IMR-90 (cell line): ENCODE measurements at regions not wholly inside any gene's neighbourhood (a gene's known extent, or its start where the extent isn't known, plus 50 kb on each side); places are given as distances from the start of the nearest gene placed in this dataset.

Experiments used
- ATAC-seq: fragments of 200-7000 bp; cut with Tn5 transposase; 2 replicates; pipeline ENCODE4 v1.9.1; 2020; ENCODE audit warnings: low read depth, mild to moderate bottlenecking, moderate library complexity
- BruUV-seq: library from RNA; stranded (reverse); fragments of 400-500 nt; replicated peaks from 2 replicates; lab custom pipeline; 2021; lab: Mats Ljungman, UMichigan
- CTCF ChIA-PET: fragments of 300-600 bp; formaldehyde crosslinking; extraction: SDS; loops from one replicate; lab custom pipeline; 2021; ENCODE audit warnings: antibody characterized with exemption; lab: Yijun Ruan, JAX
- POLR2A ChIA-PET: fragments of 300-600 bp; sonication (Branson Sonifier 250); formaldehyde crosslinking; loops from one replicate; lab custom pipeline; 2022; ENCODE audit warnings: antibody characterized with exemption; ENCODE audit not compliant: unreplicated experiment; lab: Charles Lee
- DNase-seq: peaks from one replicate; pipeline ENCODE4 v3.0.0; 2013
- H2AFZ ChIP-seq: replicated peaks from 2 replicates; pipeline ENCODE3; 2013; ENCODE audit warnings: low read length, mild to moderate bottlenecking; ENCODE audit not compliant: poor library complexity
- H2AK5ac ChIP-seq: 2 replicates; pipeline ENCODE4 v1.6.1; 2013; ENCODE audit warnings: low read depth, low read length, inconsistent platforms
- H2AK9ac ChIP-seq: replicated peaks from 2 replicates; pipeline ENCODE3; 2013; ENCODE audit warnings: mild to moderate bottlenecking, low read depth, low read length, moderate library complexity; ENCODE audit not compliant: poor library complexity
- H2BK120ac ChIP-seq: 2 replicates; pipeline ENCODE4 v1.6.1; 2013; ENCODE audit warnings: low read depth, low read length, inconsistent platforms
- H2BK15ac ChIP-seq: 3 replicates; pipeline ENCODE4 v1.6.1; 2013; ENCODE audit warnings: low read depth, low read length, inconsistent platforms
- H2BK20ac ChIP-seq: 2 replicates; pipeline ENCODE4 v1.6.1; 2013; ENCODE audit warnings: low read depth, mild to moderate bottlenecking, inconsistent platforms, low read length, moderate library complexity
- H2BK5ac ChIP-seq: 2 replicates; pipeline ENCODE4 v1.6.1; 2013; ENCODE audit warnings: mild to moderate bottlenecking, low read depth, low read length, inconsistent platforms; ENCODE audit not compliant: poor library complexity, severe bottlenecking
- H3K14ac ChIP-seq: replicated peaks from 2 replicates; pipeline ENCODE4 v1.6.1; 2013; ENCODE audit warnings: low read depth, low read length, inconsistent platforms
- H3K18ac ChIP-seq: 2 replicates; pipeline ENCODE4 v1.6.1; 2013; ENCODE audit warnings: low read depth, low read length, control low read depth
- H3K23ac ChIP-seq: 2 replicates; pipeline ENCODE4 v1.6.1; 2013; ENCODE audit warnings: low read depth, low read length, inconsistent platforms
- H3K27ac ChIP-seq: 2 replicates; pipeline ENCODE4 v1.5.1; 2013; ENCODE audit warnings: mild to moderate bottlenecking, control low read depth, low read length; ENCODE audit not compliant: insufficient read depth
- H3K27me3 ChIP-seq: 2 replicates; pipeline ENCODE4 v1.6.1; 2013; ENCODE audit warnings: low read length; ENCODE audit not compliant: control insufficient read depth, insufficient read depth
- H3K36me3 ChIP-seq: 2 replicates; pipeline ENCODE4 v1.6.1; 2013; ENCODE audit warnings: low read length, mixed read lengths; ENCODE audit not compliant: control insufficient read depth, insufficient read depth
- H3K4ac ChIP-seq: 2 replicates; pipeline ENCODE4 v1.6.1; 2013; ENCODE audit warnings: low read depth, low read length, inconsistent platforms
- H3K4me1 ChIP-seq: 2 replicates; pipeline ENCODE4 v1.6.1; 2013; ENCODE audit warnings: low read length, mixed read lengths; ENCODE audit not compliant: control insufficient read depth, insufficient read depth
- H3K4me2 ChIP-seq: 2 replicates; pipeline ENCODE4 v1.6.1; 2013; ENCODE audit warnings: low read depth, mild to moderate bottlenecking, control low read depth, low read length, moderate library complexity
- H3K4me3 ChIP-seq: 2 replicates; pipeline ENCODE4 v1.5.1; 2013; ENCODE audit warnings: low read depth, mild to moderate bottlenecking, control low read depth, low read length, moderate library complexity; ENCODE audit not compliant: insufficient read depth
- H3K56ac ChIP-seq: 2 replicates; pipeline ENCODE4 v1.6.1; 2013; ENCODE audit warnings: low read length, inconsistent platforms; ENCODE audit not compliant: insufficient read depth; ENCODE audit errors: extremely low read depth
- H3K79me1 ChIP-seq, 2 experiments: 2 replicates each; pipeline ENCODE4 v1.6.1; 2013; ENCODE audit warnings: low read length in 2 of 2, inconsistent platforms in 1 of 2, low read depth in 1 of 2
- H3K9ac ChIP-seq: 2 replicates; pipeline ENCODE4 v1.6.1; 2013; ENCODE audit warnings: low read depth, low read length, control low read depth
- H3K9me1 ChIP-seq: 2 replicates; pipeline ENCODE4 v1.6.1; 2013; ENCODE audit warnings: low read length, inconsistent platforms; ENCODE audit not compliant: insufficient read depth
- H3K9me3 ChIP-seq: 2 replicates; pipeline ENCODE4 v1.6.1; 2013; ENCODE audit warnings: low read length; ENCODE audit not compliant: control insufficient read depth, insufficient read depth
- H4K20me1 ChIP-seq: 2 replicates; pipeline ENCODE4 v1.6.1; 2013; ENCODE audit warnings: low read length, inconsistent platforms; ENCODE audit not compliant: insufficient read depth
- H4K5ac ChIP-seq: 2 replicates; pipeline ENCODE4 v1.6.1; 2013; ENCODE audit warnings: mild to moderate bottlenecking, low read depth, low read length, control low read depth
- H4K8ac ChIP-seq, 2 experiments: 2 replicates each; pipeline ENCODE4 v1.6.1; 2013; ENCODE audit warnings: low read depth in 2 of 2, low read length in 2 of 2, control low read depth in 1 of 2, inconsistent platforms in 1 of 2
- H4K91ac ChIP-seq: 2 replicates; pipeline ENCODE4 v1.6.1; 2013; ENCODE audit warnings: low read depth, low read length, inconsistent platforms; ENCODE audit not compliant: insufficient read depth
- BHLHE40 ChIP-seq: fragments of 150-350 bp; IDR thresholded peaks from 2 replicates; pipeline ENCODE4 v1.6.1; 2016; ENCODE audit warnings: mild to moderate bottlenecking, low read depth, low read length
- CEBPB ChIP-seq: IDR thresholded peaks from 2 replicates; pipeline ENCODE4 v1.6.1; 2012; ENCODE audit warnings: low read depth, low read length, improper control_type of control experiment
- CHD1 ChIP-seq: IDR thresholded peaks from 2 replicates; pipeline ENCODE4 v1.6.1; 2012; ENCODE audit warnings: low read depth, low read length, improper control_type of control experiment
- FOS ChIP-seq: fragments of 150-350 bp; IDR thresholded peaks from 2 replicates; pipeline ENCODE4 v1.6.1; 2016; ENCODE audit warnings: low read depth, low read length
- MAFK ChIP-seq: IDR thresholded peaks from 2 replicates; pipeline ENCODE4 v1.6.1; 2012; ENCODE audit warnings: low read depth, low read length, improper control_type of control experiment
- MAZ ChIP-seq: IDR thresholded peaks from 2 replicates; pipeline ENCODE4 v1.6.1; 2012; ENCODE audit warnings: low read depth, mild to moderate bottlenecking, low read length, improper control_type of control experiment, moderate library complexity, borderline replicate concordance
- MXI1 ChIP-seq: IDR thresholded peaks from 2 replicates; pipeline ENCODE4 v1.6.1; 2012; ENCODE audit warnings: low read depth, mild to moderate bottlenecking, low read length, moderate library complexity, borderline replicate concordance
- NFE2L2 ChIP-seq: fragments of 150-350 bp; IDR thresholded peaks from 2 replicates; pipeline ENCODE4 v1.6.1; 2016; ENCODE audit warnings: low read depth, mild to moderate bottlenecking, low read length
- POLR2A ChIP-seq: IDR thresholded peaks from 2 replicates; pipeline ENCODE4 v1.6.1; 2012; ENCODE audit warnings: mild to moderate bottlenecking, low read depth, low read length
- RAD21 ChIP-seq: IDR thresholded peaks from 2 replicates; pipeline ENCODE4 v1.6.1; 2012; ENCODE audit warnings: low read length, improper control_type of control experiment
- RCOR1 ChIP-seq: IDR thresholded peaks from 2 replicates; pipeline ENCODE4 v1.6.1; 2012; ENCODE audit warnings: mild to moderate bottlenecking, low read length, improper control_type of control experiment; ENCODE audit not compliant: insufficient replicate concordance
- RFX5 ChIP-seq: IDR thresholded peaks from 2 replicates; pipeline ENCODE4 v1.8.0; 2012; ENCODE audit warnings: low read depth, mild to moderate bottlenecking, low read length, moderate library complexity
- SMC3 ChIP-seq: fragments of 150-350 bp; IDR thresholded peaks from 2 replicates; pipeline ENCODE4 v1.6.1; 2016; ENCODE audit warnings: low read depth, mild to moderate bottlenecking, antibody characterized with exemption, low read length, moderate library complexity
- WGBS, 2 experiments: methylation state at CpG; one replicate each; pipeline versions ENCODE4 v1.1.5 to v1.1.7; 2013; ENCODE audit warnings: missing lambda C conversion rate in 2 of 2; ENCODE audit not compliant: insufficient read length in 1 of 2; ENCODE audit errors: extremely low coverage in 2 of 2; 5-methylcytosine and 5-hydroxymethylcytosine counted together
- dilution Hi-C: fragments of 300-500 bp; cut with HindIII; formaldehyde crosslinking; loops from one replicate; pipeline ENCODE4 v1.14.3; 2018; ENCODE audit warnings: low sequenced_read_pairs; ENCODE audit not compliant: unreplicated experiment
- in situ Hi-C: fragments of 300-500 bp; cut with MboI; formaldehyde crosslinking; loops from 3 replicates; pipeline ENCODE4 v1.14.3; 2019; ENCODE audit warnings: low sequenced_read_pairs, inconsistent platforms, mixed read lengths
- intact Hi-C: fragments of 100-400 bp; cut with micrococcal nuclease; formaldehyde crosslinking; loops from 2 replicates; pipeline ENCODE4 v1.10.0; 2022
- TF ChIP-seq, protein P1 (sequence below): fragments of 150-350 bp; IDR thresholded peaks from 2 replicates; pipeline ENCODE4 v1.6.1; 2016; ENCODE audit warnings: low read depth, mild to moderate bottlenecking, low read length, moderate library complexity, borderline replicate concordance
- TF ChIP-seq, protein P2 (sequence below): fragments of 150-350 bp; IDR thresholded peaks from 2 replicates; pipeline ENCODE4 v1.6.1; 2017; ENCODE audit warnings: mild to moderate bottlenecking, antibody characterized with exemption, low read length, low read depth
- TF ChIP-seq, protein P3 (sequence below): conservative IDR thresholded peaks from 2 replicates; pipeline ENCODE4 v1.5.1; 2012; ENCODE audit warnings: mild to moderate bottlenecking, low read depth, low read length, improper control_type of control experiment

DNA sequence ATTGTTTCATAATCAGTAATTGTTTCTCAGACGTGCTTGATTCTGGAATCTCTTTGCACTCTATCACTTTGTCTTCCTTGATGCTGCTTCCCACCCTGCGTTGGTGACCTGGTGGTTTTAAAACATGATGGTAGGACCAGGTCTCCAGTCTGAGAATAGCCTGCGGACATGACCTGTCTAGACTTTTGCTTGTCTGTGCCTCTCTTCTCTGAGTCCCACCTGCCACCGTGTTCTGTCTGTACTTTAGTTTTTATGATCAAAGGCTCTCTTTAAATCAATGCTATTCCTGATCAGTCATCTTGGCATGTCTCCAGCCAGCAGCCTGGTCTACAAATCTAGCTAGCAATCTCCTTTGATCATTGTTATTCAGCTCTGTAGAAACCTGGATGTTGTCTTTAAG, 933.9 kb downstream of the DIAPH3 start:
- Histone ChIP-seq H2AFZ (no peak overlapping the region), H4K5ac (no peak overlapping the region), H3K79me1 (no peaks in the 10 kb centered on the region), H4K8ac (no peak overlapping the region), H2BK120ac (no peak overlapping the region), H3K9ac (no peak overlapping the region), H3K9me3 (no peaks in the 10 kb centered on the region), H3K14ac (no peak overlapping the region), H3K18ac (no peak overlapping the region), H3K4me2 (no peak overlapping the region), H3K23ac (no peak overlapping the region), H3K56ac (no peak overlapping the region), H2BK15ac (no peak overlapping the region), H3K4ac (no peak overlapping the region), H2BK5ac (no peak overlapping the region), H3K4me3 (no peak overlapping the region), H3K36me3 (no peaks in the 10 kb centered on the region), H2BK20ac (no peak overlapping the region), H2AK5ac (no peak overlapping the region), H3K27me3 (no peaks in the 10 kb centered on the region), H3K27ac (no peak overlapping the region), H4K91ac (no peak overlapping the region), H3K9me1 (no peaks in the 10 kb centered on the region), H2AK9ac (no peak overlapping the region), H3K4me1 (no peaks in the 10 kb centered on the region), H4K20me1 (no peaks in the 10 kb centered on the region)
- dilution Hi-C loops (no loop called here), in situ Hi-C loops (no loop called here), intact Hi-C loops (no loop called here)
- ATAC-seq: no peak
- no CpG with 5 or more reads among the region's 4 CpGs for WGBS, 2 experiments
- CTCF ChIA-PET: no interaction called here
- TF ChIP-seq FOS (no peak), RFX5 (no peak), CEBPB (no peak), CHD1 (no peak), SMC3 (no peak), NFE2L2 (no peak), BHLHE40 (no peak), MAZ (no peak), RCOR1 (no peak), RAD21 (no peak), POLR2A (no peak), MXI1 (no peak), MAFK (no peak)
- TF ChIP-seq, protein P1, sequence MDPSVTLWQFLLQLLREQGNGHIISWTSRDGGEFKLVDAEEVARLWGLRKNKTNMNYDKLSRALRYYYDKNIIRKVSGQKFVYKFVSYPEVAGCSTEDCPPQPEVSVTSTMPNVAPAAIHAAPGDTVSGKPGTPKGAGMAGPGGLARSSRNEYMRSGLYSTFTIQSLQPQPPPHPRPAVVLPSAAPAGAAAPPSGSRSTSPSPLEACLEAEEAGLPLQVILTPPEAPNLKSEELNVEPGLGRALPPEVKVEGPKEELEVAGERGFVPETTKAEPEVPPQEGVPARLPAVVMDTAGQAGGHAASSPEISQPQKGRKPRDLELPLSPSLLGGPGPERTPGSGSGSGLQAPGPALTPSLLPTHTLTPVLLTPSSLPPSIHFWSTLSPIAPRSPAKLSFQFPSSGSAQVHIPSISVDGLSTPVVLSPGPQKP: no peak
- TF ChIP-seq, protein P2, sequence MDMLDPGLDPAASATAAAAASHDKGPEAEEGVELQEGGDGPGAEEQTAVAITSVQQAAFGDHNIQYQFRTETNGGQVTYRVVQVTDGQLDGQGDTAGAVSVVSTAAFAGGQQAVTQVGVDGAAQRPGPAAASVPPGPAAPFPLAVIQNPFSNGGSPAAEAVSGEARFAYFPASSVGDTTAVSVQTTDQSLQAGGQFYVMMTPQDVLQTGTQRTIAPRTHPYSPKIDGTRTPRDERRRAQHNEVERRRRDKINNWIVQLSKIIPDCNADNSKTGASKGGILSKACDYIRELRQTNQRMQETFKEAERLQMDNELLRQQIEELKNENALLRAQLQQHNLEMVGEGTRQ: no peak
- TF ChIP-seq, protein P3, sequence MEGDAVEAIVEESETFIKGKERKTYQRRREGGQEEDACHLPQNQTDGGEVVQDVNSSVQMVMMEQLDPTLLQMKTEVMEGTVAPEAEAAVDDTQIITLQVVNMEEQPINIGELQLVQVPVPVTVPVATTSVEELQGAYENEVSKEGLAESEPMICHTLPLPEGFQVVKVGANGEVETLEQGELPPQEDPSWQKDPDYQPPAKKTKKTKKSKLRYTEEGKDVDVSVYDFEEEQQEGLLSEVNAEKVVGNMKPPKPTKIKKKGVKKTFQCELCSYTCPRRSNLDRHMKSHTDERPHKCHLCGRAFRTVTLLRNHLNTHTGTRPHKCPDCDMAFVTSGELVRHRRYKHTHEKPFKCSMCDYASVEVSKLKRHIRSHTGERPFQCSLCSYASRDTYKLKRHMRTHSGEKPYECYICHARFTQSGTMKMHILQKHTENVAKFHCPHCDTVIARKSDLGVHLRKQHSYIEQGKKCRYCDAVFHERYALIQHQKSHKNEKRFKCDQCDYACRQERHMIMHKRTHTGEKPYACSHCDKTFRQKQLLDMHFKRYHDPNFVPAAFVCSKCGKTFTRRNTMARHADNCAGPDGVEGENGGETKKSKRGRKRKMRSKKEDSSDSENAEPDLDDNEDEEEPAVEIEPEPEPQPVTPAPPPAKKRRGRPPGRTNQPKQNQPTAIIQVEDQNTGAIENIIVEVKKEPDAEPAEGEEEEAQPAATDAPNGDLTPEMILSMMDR: no peak
- BruUV-seq: no TSS peak
- DNase-seq: no peak
- POLR2A ChIA-PET: no interaction called here
